ENCODE measurements at regions not wholly inside any gene's neighbourhood (a gene's known extent, or its start where the extent isn't known, plus 50 kb on each side); places are given as distances from the start of the nearest gene placed in this dataset.
"Not testable (repeated sequence)": the region's sequence is repeated elsewhere in the genome, so short reads cannot be mapped to it uniquely, and the experiment has no call there.

- not testable (repeated sequence) for TF ChIP-seq EZH2 (IDR thresholded peaks at IDR 0.05; ENCODE audit: low read length); CTCF (optimal IDR thresholded peaks at IDR 0.05 in 1 of 3, IDR thresholded peaks at IDR 0.05 in 1 of 3, conservative IDR thresholded peaks at IDR 0.05 in 1 of 3; ENCODE audit: extremely low read depth in 1 of 3, insufficient read depth in 2 of 3, low read length in 3 of 3)
Measured at GRCh38 chr1:96152957-96153356, 568.6 kb upstream of the PTBP2 start.

Data from keratinocyte (primary cell).